ENCODE measurements at regions not wholly inside any gene's neighbourhood (a gene's known extent, or its start where the extent isn't known, plus 50 kb on each side); places are given as distances from the start of the nearest gene placed in this dataset.

- ChIA-PET POLR2A (no interaction called here), CTCF (no interaction called here)
- Histone ChIP-seq H3K36me3 (ENCODE audit: control insufficient read depth in 4 of 4, insufficient read depth in 4 of 4, low read length in 3 of 4) (no peaks in the 10 kb centered on the region), H3K4me3 (ENCODE audit: control insufficient read depth in 1 of 7, extremely low read depth in 1 of 7, insufficient read depth in 4 of 7, low read depth in 2 of 7, low read length in 6 of 7) (no peak overlapping the region), H3K4me1 (ENCODE audit: control extremely low read depth in 1 of 4, control insufficient read depth in 4 of 4, insufficient read depth in 4 of 4, low read length in 3 of 4) (no peaks in the 10 kb centered on the region), H3K27ac (ENCODE audit: insufficient read depth in 1 of 2, low read depth in 1 of 2, low read length in 2 of 2, poor library complexity in 1 of 2, severe bottlenecking in 2 of 2) (no peak overlapping the region), H3K27me3 (replicated peaks in 2 of 5; ENCODE audit: control insufficient read depth in 4 of 5, insufficient read depth in 5 of 5, low read length in 4 of 5) (no peaks in the 10 kb centered on the region), H3K9me3 (ENCODE audit: control extremely low read depth in 1 of 5, control insufficient read depth in 4 of 5, insufficient read depth in 2 of 5, low read depth in 1 of 5, low read length in 4 of 5) (peaks cover 0 to 4% (median 0%) of the 10 kb centered on the region in 5 experiments)
- DNase-seq, result no peak
Observed at GRCh38 chr6:68144667-68145066, 490.4 kb upstream of the ADGRB3 start.

DNA sequence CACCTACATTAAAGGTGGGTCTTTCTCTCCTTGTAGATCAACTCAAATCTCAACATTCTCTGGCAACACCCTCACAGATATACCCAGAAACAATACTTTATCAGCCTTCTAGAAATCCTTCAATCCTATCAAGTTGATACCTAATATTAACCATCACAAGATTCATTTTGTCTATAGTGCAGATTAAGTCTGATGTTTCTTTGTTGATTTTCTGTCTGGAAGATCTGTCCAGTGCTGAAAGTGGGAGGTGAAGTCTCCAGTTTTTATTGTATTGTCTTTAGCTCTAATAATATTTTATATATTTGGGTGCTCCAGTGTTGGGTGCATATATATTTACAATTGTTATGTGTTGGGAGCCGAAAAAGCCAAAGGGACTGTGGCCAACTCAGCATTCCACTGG is 493.9 kb upstream of the ADGRB3 start:
- Histone ChIP-seq H3K4me1 (ENCODE audit: control extremely low read depth in 1 of 4, control insufficient read depth in 4 of 4, insufficient read depth in 4 of 4, low read length in 3 of 4) (no peaks in the 10 kb centered on the region), H3K36me3 (ENCODE audit: control insufficient read depth in 4 of 4, insufficient read depth in 4 of 4, low read length in 3 of 4) (no peaks in the 10 kb centered on the region), H3K9me3 (ENCODE audit: control extremely low read depth in 1 of 5, control insufficient read depth in 4 of 5, insufficient read depth in 2 of 5, low read depth in 1 of 5, low read length in 4 of 5) (peaks cover 0 to 4% (median 0%) of the 10 kb centered on the region in 5 experiments), H3K4me3 (ENCODE audit: control insufficient read depth in 1 of 7, extremely low read depth in 1 of 7, insufficient read depth in 4 of 7, low read depth in 2 of 7, low read length in 6 of 7) (no peak overlapping the region), H3K27me3 (replicated peaks in 2 of 5; ENCODE audit: control insufficient read depth in 4 of 5, insufficient read depth in 5 of 5, low read length in 4 of 5) (no peaks in the 10 kb centered on the region), H3K27ac (ENCODE audit: insufficient read depth in 1 of 2, low read depth in 1 of 2, low read length in 2 of 2, poor library complexity in 1 of 2, severe bottlenecking in 2 of 2) (no peak overlapping the region)
- 100% methylated on average over 1 of the region's 1 CpG for WGBS (ENCODE audit: insufficient coverage)
- CTCF ChIA-PET, result no interaction called here
- POLR2A ChIA-PET, result no interaction called here
- no peak for DNase-seq

DNA sequence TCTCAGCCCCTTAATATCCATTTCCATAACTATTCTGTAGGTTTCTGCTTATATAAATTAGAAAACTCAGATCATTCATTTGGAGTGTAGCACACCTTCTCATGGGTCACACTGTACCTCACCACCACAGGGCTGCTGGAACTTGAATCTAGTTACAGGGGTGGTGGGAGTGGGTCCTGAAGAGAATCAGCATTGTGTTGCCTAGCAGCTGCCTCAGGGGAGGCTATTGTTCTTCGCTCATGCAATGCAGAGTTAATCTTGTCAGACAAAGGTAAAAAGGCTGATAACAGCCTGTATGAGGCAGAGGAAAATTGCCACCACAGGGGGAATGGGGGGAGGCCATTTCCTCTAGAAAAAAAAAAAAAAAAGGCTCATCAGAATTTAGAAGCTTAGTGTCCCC is 496.0 kb upstream of the ADGRB3 start:
- Histone ChIP-seq H3K27ac (ENCODE audit: insufficient read depth in 1 of 2, low read depth in 1 of 2, low read length in 2 of 2, poor library complexity in 1 of 2, severe bottlenecking in 2 of 2) (no peak overlapping the region), H3K4me3 (ENCODE audit: control insufficient read depth in 1 of 7, extremely low read depth in 1 of 7, insufficient read depth in 4 of 7, low read depth in 2 of 7, low read length in 6 of 7) (no peak overlapping the region), H3K9me3 (ENCODE audit: control extremely low read depth in 1 of 5, control insufficient read depth in 4 of 5, insufficient read depth in 2 of 5, low read depth in 1 of 5, low read length in 4 of 5) (no peaks in the 10 kb centered on the region), H3K36me3 (ENCODE audit: control insufficient read depth in 4 of 4, insufficient read depth in 4 of 4, low read length in 3 of 4) (no peaks in the 10 kb centered on the region), H3K4me1 (ENCODE audit: control extremely low read depth in 1 of 4, control insufficient read depth in 4 of 4, insufficient read depth in 4 of 4, low read length in 3 of 4) (no peaks in the 10 kb centered on the region), H3K27me3 (replicated peaks in 2 of 5; ENCODE audit: control insufficient read depth in 4 of 5, insufficient read depth in 5 of 5, low read length in 4 of 5) (no peaks in the 10 kb centered on the region)
- WGBS (ENCODE audit: insufficient coverage), result 29% methylated on average over 1 of the region's 1 CpG
- CTCF ChIA-PET, result no interaction called here
- no peak for DNase-seq
- POLR2A ChIA-PET, result no interaction called here

- no peak for DNase-seq
- no peak overlapping the region for H3K27ac ChIP-seq (ENCODE audit: insufficient read depth in 1 of 2, low read depth in 1 of 2, low read length in 2 of 2, poor library complexity in 1 of 2, severe bottlenecking in 2 of 2)
- CTCF ChIA-PET, result no interaction called here
- H3K27me3 ChIP-seq (replicated peaks in 2 of 5; ENCODE audit: control insufficient read depth in 4 of 5, insufficient read depth in 5 of 5, low read length in 4 of 5), result no peaks in the 10 kb centered on the region
- WGBS (ENCODE audit: insufficient coverage), result 100% methylated on average over 1 of the region's 4 CpGs
- no peaks in the 10 kb centered on the region for H3K9me3 ChIP-seq (ENCODE audit: control extremely low read depth in 1 of 5, control insufficient read depth in 4 of 5, insufficient read depth in 2 of 5, low read depth in 1 of 5, low read length in 4 of 5)
- H3K36me3 ChIP-seq (ENCODE audit: control insufficient read depth in 4 of 4, insufficient read depth in 4 of 4, low read length in 3 of 4), result no peaks in the 10 kb centered on the region
- H3K4me1 ChIP-seq (ENCODE audit: control extremely low read depth in 1 of 4, control insufficient read depth in 4 of 4, insufficient read depth in 4 of 4, low read length in 3 of 4), result no peaks in the 10 kb centered on the region
- no peak overlapping the region for H3K4me3 ChIP-seq (ENCODE audit: control insufficient read depth in 1 of 7, extremely low read depth in 1 of 7, insufficient read depth in 4 of 7, low read depth in 2 of 7, low read length in 6 of 7)
- POLR2A ChIA-PET, result no interaction called here
Observed at GRCh38 chr6:68134796-68135195, 500.3 kb upstream of the ADGRB3 start.

DNA sequence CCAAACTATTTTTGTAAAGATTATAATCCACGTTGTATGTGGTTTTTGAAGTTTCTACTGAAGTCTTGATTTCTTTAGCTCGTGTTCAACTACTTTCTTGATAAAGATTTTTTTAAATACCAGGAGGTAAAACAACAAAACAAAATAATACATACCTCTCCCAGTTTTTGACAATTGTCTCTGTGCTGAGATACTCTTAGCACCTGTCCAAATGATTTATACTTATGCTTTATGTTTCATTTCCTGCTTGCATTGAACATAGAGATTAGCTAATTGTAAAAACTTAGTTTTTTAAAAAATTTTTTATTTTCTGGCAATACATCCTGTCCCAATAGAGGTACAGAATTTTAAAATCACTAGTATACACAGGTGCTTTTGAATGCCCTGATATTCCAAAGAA is 506.9 kb upstream of the ADGRB3 start:
- H3K4me1 ChIP-seq (ENCODE audit: control extremely low read depth in 1 of 4, control insufficient read depth in 4 of 4, insufficient read depth in 4 of 4, low read length in 3 of 4), result no peaks in the 10 kb centered on the region
- no peak overlapping the region for H3K27ac ChIP-seq (ENCODE audit: insufficient read depth in 1 of 2, low read depth in 1 of 2, low read length in 2 of 2, poor library complexity in 1 of 2, severe bottlenecking in 2 of 2)
- peaks cover 0 to 1% (median 0%) of the 10 kb centered on the region in 5 experiments for H3K9me3 ChIP-seq (ENCODE audit: control extremely low read depth in 1 of 5, control insufficient read depth in 4 of 5, insufficient read depth in 2 of 5, low read depth in 1 of 5, low read length in 4 of 5)
- POLR2A ChIA-PET, result no interaction called here
- no peaks in the 10 kb centered on the region for H3K27me3 ChIP-seq (replicated peaks in 2 of 5; ENCODE audit: control insufficient read depth in 4 of 5, insufficient read depth in 5 of 5, low read length in 4 of 5)
- H3K36me3 ChIP-seq (ENCODE audit: control insufficient read depth in 4 of 4, insufficient read depth in 4 of 4, low read length in 3 of 4), result no peaks in the 10 kb centered on the region
- DNase-seq, result no peak
- H3K4me3 ChIP-seq (ENCODE audit: control insufficient read depth in 1 of 7, extremely low read depth in 1 of 7, insufficient read depth in 4 of 7, low read depth in 2 of 7, low read length in 6 of 7), result no peak overlapping the region
- no CpG with 5 or more reads among the region's 2 CpGs for WGBS (ENCODE audit: insufficient coverage)
- CTCF ChIA-PET, result no interaction called here

GRCh38 chr6:68127074-68127473 is 508.0 kb upstream of the ADGRB3 start:
- H3K4me1 ChIP-seq (ENCODE audit: control extremely low read depth in 1 of 4, control insufficient read depth in 4 of 4, insufficient read depth in 4 of 4, low read length in 3 of 4), result no peaks in the 10 kb centered on the region
- ChIA-PET POLR2A (interaction anchor here (0.6 kb wide), 1 partner anchor 9 kb away, joined by 3 read pairs; no protein-coding TSS in a partner anchor), CTCF (no interaction called here)
- no peak overlapping the region for H3K4me3 ChIP-seq (ENCODE audit: control insufficient read depth in 1 of 7, extremely low read depth in 1 of 7, insufficient read depth in 4 of 7, low read depth in 2 of 7, low read length in 6 of 7)
- no peaks in the 10 kb centered on the region for H3K27me3 ChIP-seq (replicated peaks in 2 of 5; ENCODE audit: control insufficient read depth in 4 of 5, insufficient read depth in 5 of 5, low read length in 4 of 5)
- no peak overlapping the region for H3K27ac ChIP-seq (ENCODE audit: insufficient read depth in 1 of 2, low read depth in 1 of 2, low read length in 2 of 2, poor library complexity in 1 of 2, severe bottlenecking in 2 of 2)
- H3K36me3 ChIP-seq (ENCODE audit: control insufficient read depth in 4 of 4, insufficient read depth in 4 of 4, low read length in 3 of 4), result no peaks in the 10 kb centered on the region
- WGBS (ENCODE audit: insufficient coverage), result 93% methylated on average over 4 of the region's 4 CpGs
- H3K9me3 ChIP-seq (ENCODE audit: control extremely low read depth in 1 of 5, control insufficient read depth in 4 of 5, insufficient read depth in 2 of 5, low read depth in 1 of 5, low read length in 4 of 5), result peaks cover 0 to 1% (median 0%) of the 10 kb centered on the region in 5 experiments
- DNase-seq, result no peak

DNA sequence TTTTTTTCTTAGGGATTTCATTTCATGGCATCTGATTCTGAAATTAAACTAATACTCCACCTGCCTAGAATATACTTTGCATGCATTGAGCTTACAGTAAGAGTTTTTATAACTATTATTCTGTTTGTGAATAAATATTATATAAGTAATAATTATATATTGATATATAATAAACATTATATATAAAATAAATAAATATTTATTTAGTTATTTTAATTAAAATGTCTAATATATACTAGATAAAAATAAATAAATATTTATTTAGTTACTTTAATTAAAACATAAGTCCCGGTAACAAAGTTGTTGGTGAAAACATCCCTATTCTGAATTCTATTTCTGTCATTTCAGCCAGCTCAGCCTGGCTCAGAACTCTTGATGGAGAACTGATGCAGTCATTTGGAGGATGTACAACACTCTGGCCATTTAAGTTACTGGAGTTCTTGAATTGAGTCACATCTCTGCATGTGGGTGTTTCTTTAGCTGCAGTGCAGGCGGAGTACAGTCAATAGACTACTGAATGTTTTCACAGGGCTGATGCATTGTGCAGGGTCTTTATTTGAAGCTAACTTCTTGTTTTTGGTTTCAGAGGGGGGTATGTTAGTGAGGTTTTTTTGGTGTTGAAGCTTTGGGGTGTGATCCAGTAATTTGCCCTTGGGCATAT is 508.9 kb upstream of the ADGRB3 start:
- 90% methylated on average over 1 of the region's 2 CpGs for WGBS (ENCODE audit: insufficient coverage)
- H3K9me3 ChIP-seq (ENCODE audit: control extremely low read depth in 1 of 5, control insufficient read depth in 4 of 5, insufficient read depth in 2 of 5, low read depth in 1 of 5, low read length in 4 of 5), result peaks cover 0 to 4% (median 3%) of the 10 kb centered on the region in 5 experiments
- no peaks in the 10 kb centered on the region for H3K36me3 ChIP-seq (ENCODE audit: control insufficient read depth in 4 of 4, insufficient read depth in 4 of 4, low read length in 3 of 4)
- no peaks in the 10 kb centered on the region for H3K27me3 ChIP-seq (replicated peaks in 2 of 5; ENCODE audit: control insufficient read depth in 4 of 5, insufficient read depth in 5 of 5, low read length in 4 of 5)
- DNase-seq, result no peak
- H3K27ac ChIP-seq (ENCODE audit: insufficient read depth in 1 of 2, low read depth in 1 of 2, low read length in 2 of 2, poor library complexity in 1 of 2, severe bottlenecking in 2 of 2), result no peak overlapping the region
- ChIA-PET POLR2A (interaction anchor here (0.6 kb wide), 1 partner anchor 8 kb away, joined by 3 read pairs; no protein-coding TSS in a partner anchor), CTCF (no interaction called here)
- H3K4me3 ChIP-seq (ENCODE audit: control insufficient read depth in 1 of 7, extremely low read depth in 1 of 7, insufficient read depth in 4 of 7, low read depth in 2 of 7, low read length in 6 of 7), result no peak overlapping the region
- H3K4me1 ChIP-seq (ENCODE audit: control extremely low read depth in 1 of 4, control insufficient read depth in 4 of 4, insufficient read depth in 4 of 4, low read length in 3 of 4), result no peaks in the 10 kb centered on the region

Measured in common myeloid progenitor, CD34-positive (primary cell).